Cardiac muscle cell (in vitro differentiated cells and primary cell): ENCODE measurements at regions not wholly inside any gene's neighbourhood (a gene's known extent, or its start where the extent isn't known, plus 50 kb on each side); places are given as distances from the start of the nearest gene placed in this dataset.

ENCODE experiments used
- DNase-seq, 2 donors: peaks; one replicate each; pipeline versions ENCODE4 v3.0.0 to v3.0.0-alpha.2; 2010 to 2017; ENCODE audit warnings: low read depth in 1 of 2, low spot score in 1 of 2
- H3K27ac ChIP-seq: fragments of 200-600 bp; sonication (generic); 2 replicates; pipeline ENCODE4 v1.5.1; 2016
- H3K27me3 ChIP-seq: fragments of 200-600 bp; sonication (generic); 2 replicates; pipeline ENCODE4 v1.6.0; 2016; ENCODE audit warnings: control low read depth
- H3K36me3 ChIP-seq: fragments of 200-600 bp; sonication (generic); 2 replicates; pipeline ENCODE4 v1.5.1; 2016; ENCODE audit warnings: control low read depth
- H3K4me1 ChIP-seq: fragments of 200-600 bp; sonication (generic); 2 replicates; pipeline ENCODE4 v1.8.1; 2017; ENCODE audit warnings: low read depth, mild to moderate bottlenecking, mixed run types
- H3K4me3 ChIP-seq: fragments of 200-600 bp; sonication (generic); 2 replicates; pipeline ENCODE4 v1.5.1; 2016; ENCODE audit warnings: mild to moderate bottlenecking
- H3K9me3 ChIP-seq: fragments of 200-600 bp; sonication (generic); 2 replicates; pipeline ENCODE4 v1.5.1; 2017; ENCODE audit warnings: low read depth, mild to moderate bottlenecking, control low read depth
- CTCF ChIP-seq: IDR thresholded peaks from 2 replicates; pipeline ENCODE4 v1.5.1; 2012; ENCODE audit warnings: low read depth, mild to moderate bottlenecking, low read length

GRCh38 chr6:21745543-21746337 lies 152.2 kb downstream of the SOX4 start:
- Histone ChIP-seq H3K9me3 (no peaks in the 10 kb centered on the region), H3K4me1 (peaks cover 52% of the 10 kb centered on the region), H3K27me3 (no peaks in the 10 kb centered on the region), H3K27ac (no peak overlapping the region), H3K36me3 (no peaks in the 10 kb centered on the region), H3K4me3 (no peak overlapping the region)
- TF ChIP-seq CTCF: no peak
- DNase-seq: no peak

GRCh38 chr6:21747441-21747840 lies 153.9 kb downstream of the SOX4 start:
- H3K4me1 ChIP-seq: peaks cover 39% of the 10 kb centered on the region
- DNase-seq: no peak
- H3K27me3 ChIP-seq: no peaks in the 10 kb centered on the region
- no peak overlapping the region for H3K4me3 ChIP-seq
- peak overlapping the region; percentile 93 for H3K27ac ChIP-seq
- no peak for TF ChIP-seq CTCF
- no peaks in the 10 kb centered on the region for H3K36me3 ChIP-seq
- no peaks in the 10 kb centered on the region for H3K9me3 ChIP-seq

- no peaks in the 10 kb centered on the region for H3K27me3 ChIP-seq
- DNase-seq: peak in 1 of 2 donors; percentile 64
- peaks cover 38% of the 10 kb centered on the region for H3K4me1 ChIP-seq
- TF ChIP-seq CTCF: no peak
- peak overlapping the region; percentile 93 for H3K27ac ChIP-seq
- H3K36me3 ChIP-seq: no peaks in the 10 kb centered on the region
- H3K9me3 ChIP-seq: no peaks in the 10 kb centered on the region
- H3K4me3 ChIP-seq: no peak overlapping the region
Observed at GRCh38 chr6:21748343-21749056, 154.9 kb downstream of the SOX4 start.

GRCh38 chr6:21749754-21750153 lies 156.2 kb downstream of the SOX4 start:
- Histone ChIP-seq H3K9me3 (no peaks in the 10 kb centered on the region), H3K36me3 (no peaks in the 10 kb centered on the region), H3K27ac (peak overlapping the region; percentile 93), H3K4me3 (no peak overlapping the region), H3K27me3 (no peaks in the 10 kb centered on the region), H3K4me1 (peaks cover 50% of the 10 kb centered on the region)
- peak in 1 of 2 donors; percentile 66 for DNase-seq
- TF ChIP-seq CTCF: no peak

- no peak overlapping the region for H3K4me3 ChIP-seq
- no peaks in the 10 kb centered on the region for H3K36me3 ChIP-seq
- H3K27me3 ChIP-seq: no peaks in the 10 kb centered on the region
- peaks cover 50% of the 10 kb centered on the region for H3K4me1 ChIP-seq
- no peak for TF ChIP-seq CTCF
- DNase-seq: no peak
- H3K9me3 ChIP-seq: no peaks in the 10 kb centered on the region
- peak overlapping the region; percentile 93 for H3K27ac ChIP-seq
Observed at GRCh38 chr6:21750575-21750974, 157.0 kb downstream of the SOX4 start.
